Mammary epithelial cell (primary cell): ENCODE measurements at regions not wholly inside any gene's neighbourhood (a gene's known extent, or its start where the extent isn't known, plus 50 kb on each side); places are given as distances from the start of the nearest gene placed in this dataset.

Experiments used
- EZH2 ChIP-seq: IDR thresholded peaks from 2 replicates; pipeline ENCODE4 v1.6.1; 2012; ENCODE audit warnings: low read length, inconsistent platforms, borderline replicate concordance
- TF ChIP-seq, protein P1 (sequence below), 2 donors: IDR thresholded peaks in 1 of 2; conservative IDR thresholded peaks in 1 of 2; 2 replicates each; pipeline ENCODE4 v1.5.1; 2011 to 2012; ENCODE audit warnings: inconsistent platforms in 2 of 2, low read length in 2 of 2, mild to moderate bottlenecking in 2 of 2, control low read depth in 1 of 2, low read depth in 1 of 2; ENCODE audit not compliant: insufficient read depth in 1 of 2; ENCODE audit errors: extremely low read depth in 1 of 2

DNA sequence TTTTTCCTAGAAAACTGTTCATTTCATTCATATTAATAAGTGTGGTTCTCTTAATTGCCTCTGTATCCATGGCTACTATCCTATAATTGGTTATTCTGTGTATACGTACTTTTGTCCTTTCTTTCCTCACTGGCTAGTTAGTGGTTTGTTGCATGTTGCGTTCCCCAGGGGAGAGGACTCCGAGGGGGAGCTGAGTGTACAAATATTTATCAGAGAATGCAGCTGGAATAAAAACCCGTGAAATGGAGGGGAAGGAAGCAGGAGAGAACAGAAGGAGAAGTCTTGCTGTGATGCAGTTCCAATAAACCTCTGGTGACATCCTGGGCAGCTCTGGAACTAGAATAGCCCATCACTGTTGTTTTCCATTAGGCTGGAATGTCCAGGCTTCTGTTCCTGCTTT lies 117.1 kb upstream of the RGS6 start:
- TF ChIP-seq, protein P1, sequence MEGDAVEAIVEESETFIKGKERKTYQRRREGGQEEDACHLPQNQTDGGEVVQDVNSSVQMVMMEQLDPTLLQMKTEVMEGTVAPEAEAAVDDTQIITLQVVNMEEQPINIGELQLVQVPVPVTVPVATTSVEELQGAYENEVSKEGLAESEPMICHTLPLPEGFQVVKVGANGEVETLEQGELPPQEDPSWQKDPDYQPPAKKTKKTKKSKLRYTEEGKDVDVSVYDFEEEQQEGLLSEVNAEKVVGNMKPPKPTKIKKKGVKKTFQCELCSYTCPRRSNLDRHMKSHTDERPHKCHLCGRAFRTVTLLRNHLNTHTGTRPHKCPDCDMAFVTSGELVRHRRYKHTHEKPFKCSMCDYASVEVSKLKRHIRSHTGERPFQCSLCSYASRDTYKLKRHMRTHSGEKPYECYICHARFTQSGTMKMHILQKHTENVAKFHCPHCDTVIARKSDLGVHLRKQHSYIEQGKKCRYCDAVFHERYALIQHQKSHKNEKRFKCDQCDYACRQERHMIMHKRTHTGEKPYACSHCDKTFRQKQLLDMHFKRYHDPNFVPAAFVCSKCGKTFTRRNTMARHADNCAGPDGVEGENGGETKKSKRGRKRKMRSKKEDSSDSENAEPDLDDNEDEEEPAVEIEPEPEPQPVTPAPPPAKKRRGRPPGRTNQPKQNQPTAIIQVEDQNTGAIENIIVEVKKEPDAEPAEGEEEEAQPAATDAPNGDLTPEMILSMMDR (conservative IDR thresholded peaks at IDR 0.05 in 1 of 2, IDR thresholded peaks at IDR 0.05 in 1 of 2; ENCODE audit: extremely low read depth in 1 of 2, insufficient read depth in 1 of 2, low read depth in 1 of 2, low read length in 2 of 2): no peak
- no peak for TF ChIP-seq EZH2
